A673 (cell line): ENCODE measurements at regions not wholly inside any gene's neighbourhood (a gene's known extent, or its start where the extent isn't known, plus 50 kb on each side); places are given as distances from the start of the nearest gene placed in this dataset.

ENCODE experiments used
- EZH2 ChIP-seq: fragments of 200-600 bp; sonication (generic); IDR thresholded peaks from 2 replicates; pipeline ENCODE4 v1.6.1; 2017; ENCODE audit warnings: borderline replicate concordance, low read depth, mild to moderate bottlenecking, mixed read lengths, antibody characterized with exemption, low read length; ENCODE audit not compliant: poor library complexity, severe bottlenecking
- TF ChIP-seq, protein P1 (sequence below): fragments of 300-800, 200-600 bp; sonication (generic); conservative IDR thresholded peaks from 2 replicates; pipeline ENCODE4 v1.5.1; 2017; ENCODE audit warnings: low read depth, mild to moderate bottlenecking, antibody characterized with exemption, low read length, moderate library complexity, mixed read lengths

DNA sequence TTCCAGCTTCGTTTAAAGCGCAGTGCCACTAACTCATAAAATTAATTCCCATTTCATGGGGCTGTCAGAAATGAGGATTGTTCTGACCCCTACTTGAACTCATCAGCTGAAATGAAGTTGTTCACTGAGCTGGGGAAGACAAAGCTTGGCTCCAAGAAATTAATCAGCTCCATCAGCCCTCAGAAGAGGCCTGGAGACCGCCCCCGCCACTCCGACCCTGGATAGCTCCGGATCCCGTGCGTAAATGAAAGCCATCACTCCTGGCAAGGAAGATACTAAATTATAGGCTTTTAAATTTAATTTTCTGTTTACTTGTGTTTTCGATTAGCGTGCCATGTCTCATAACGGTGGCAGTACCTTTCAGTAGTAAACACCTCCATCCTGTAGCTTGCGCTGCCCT, 142.8 kb upstream of the IRX2 start:
- TF ChIP-seq, protein P1, sequence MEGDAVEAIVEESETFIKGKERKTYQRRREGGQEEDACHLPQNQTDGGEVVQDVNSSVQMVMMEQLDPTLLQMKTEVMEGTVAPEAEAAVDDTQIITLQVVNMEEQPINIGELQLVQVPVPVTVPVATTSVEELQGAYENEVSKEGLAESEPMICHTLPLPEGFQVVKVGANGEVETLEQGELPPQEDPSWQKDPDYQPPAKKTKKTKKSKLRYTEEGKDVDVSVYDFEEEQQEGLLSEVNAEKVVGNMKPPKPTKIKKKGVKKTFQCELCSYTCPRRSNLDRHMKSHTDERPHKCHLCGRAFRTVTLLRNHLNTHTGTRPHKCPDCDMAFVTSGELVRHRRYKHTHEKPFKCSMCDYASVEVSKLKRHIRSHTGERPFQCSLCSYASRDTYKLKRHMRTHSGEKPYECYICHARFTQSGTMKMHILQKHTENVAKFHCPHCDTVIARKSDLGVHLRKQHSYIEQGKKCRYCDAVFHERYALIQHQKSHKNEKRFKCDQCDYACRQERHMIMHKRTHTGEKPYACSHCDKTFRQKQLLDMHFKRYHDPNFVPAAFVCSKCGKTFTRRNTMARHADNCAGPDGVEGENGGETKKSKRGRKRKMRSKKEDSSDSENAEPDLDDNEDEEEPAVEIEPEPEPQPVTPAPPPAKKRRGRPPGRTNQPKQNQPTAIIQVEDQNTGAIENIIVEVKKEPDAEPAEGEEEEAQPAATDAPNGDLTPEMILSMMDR = no peak
- no peak for TF ChIP-seq EZH2
